SJCRH30 (cell line): ENCODE measurements at regions not wholly inside any gene's neighbourhood (a gene's known extent, or its start where the extent isn't known, plus 50 kb on each side); places are given as distances from the start of the nearest gene placed in this dataset.
"Not testable (repeated sequence)": the region's sequence is repeated elsewhere in the genome, so short reads cannot be mapped to it uniquely, and the experiment has no call there.

ENCODE experiments used
- DNase-seq, 2 experiments: peaks; one replicate each; pipeline ENCODE4 v3.0.0-alpha.2; 2015 to 2020
- H3K27ac ChIP-seq: fragments of 250-450 bp; sonication (Bioruptor Pico); 2 replicates; pipeline ENCODE4 v1.5.1; 2020; ENCODE audit warnings: mild to moderate bottlenecking, moderate library complexity
- H3K27me3 ChIP-seq: fragments of 250-450 bp; sonication (Bioruptor Pico); 2 replicates; pipeline ENCODE4 v1.5.1; 2020; ENCODE audit warnings: mild to moderate bottlenecking, moderate library complexity
- H3K36me3 ChIP-seq: fragments of 250-450 bp; sonication (Bioruptor Pico); 2 replicates; pipeline ENCODE4 v1.5.1; 2020; ENCODE audit warnings: mild to moderate bottlenecking, moderate library complexity
- H3K4me1 ChIP-seq: fragments of 250-450 bp; sonication (Bioruptor Pico); 2 replicates; pipeline ENCODE4 v1.5.1; 2020; ENCODE audit warnings: mild to moderate bottlenecking, moderate library complexity
- H3K4me3 ChIP-seq: fragments of 250-450 bp; sonication (Bioruptor Pico); 2 replicates; pipeline ENCODE4 v1.5.1; 2020; ENCODE audit warnings: mild to moderate bottlenecking, moderate library complexity
- H3K9me3 ChIP-seq: fragments of 250-450 bp; sonication (Bioruptor Pico); replicated peaks from 2 replicates; pipeline ENCODE4 v1.5.1; 2020; ENCODE audit warnings: mild to moderate bottlenecking, moderate library complexity

- not testable (repeated sequence) for DNase-seq, H3K27me3 ChIP-seq, H3K9me3 ChIP-seq, H3K4me3 ChIP-seq, H3K4me1 ChIP-seq, H3K36me3 ChIP-seq, H3K27ac ChIP-seq
These were observed 137.7 kb upstream of the NBPF26 start for GRCh38 chr1:120586053-120586452.

GRCh38 chr1:120588811-120589210 lies 134.9 kb upstream of the NBPF26 start:
- not testable (repeated sequence) for H3K9me3 ChIP-seq, DNase-seq, H3K4me3 ChIP-seq, H3K27me3 ChIP-seq, H3K27ac ChIP-seq, H3K4me1 ChIP-seq, H3K36me3 ChIP-seq

DNA sequence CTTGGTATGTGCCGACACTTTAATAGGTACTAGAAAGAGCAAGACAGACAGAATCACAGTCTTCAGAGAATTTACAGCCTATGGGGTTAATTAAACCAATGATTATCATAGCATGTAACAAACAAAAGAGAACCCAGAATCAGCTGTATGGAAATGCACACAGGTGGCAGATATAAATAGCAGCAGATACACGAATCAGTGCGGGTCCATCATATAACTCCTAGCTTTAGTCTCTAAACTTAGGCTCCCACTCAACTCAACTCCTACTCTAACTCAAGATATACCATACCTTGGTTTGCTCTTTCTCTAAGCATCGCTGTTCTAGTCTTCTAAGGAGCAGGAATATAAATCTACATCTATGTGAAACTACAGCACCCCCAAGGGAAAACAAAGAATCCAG lies 132.0 kb upstream of the NBPF26 start:
- not testable (repeated sequence) for H3K27me3 ChIP-seq, H3K27ac ChIP-seq, H3K4me1 ChIP-seq, H3K9me3 ChIP-seq, DNase-seq, H3K4me3 ChIP-seq, H3K36me3 ChIP-seq

DNA sequence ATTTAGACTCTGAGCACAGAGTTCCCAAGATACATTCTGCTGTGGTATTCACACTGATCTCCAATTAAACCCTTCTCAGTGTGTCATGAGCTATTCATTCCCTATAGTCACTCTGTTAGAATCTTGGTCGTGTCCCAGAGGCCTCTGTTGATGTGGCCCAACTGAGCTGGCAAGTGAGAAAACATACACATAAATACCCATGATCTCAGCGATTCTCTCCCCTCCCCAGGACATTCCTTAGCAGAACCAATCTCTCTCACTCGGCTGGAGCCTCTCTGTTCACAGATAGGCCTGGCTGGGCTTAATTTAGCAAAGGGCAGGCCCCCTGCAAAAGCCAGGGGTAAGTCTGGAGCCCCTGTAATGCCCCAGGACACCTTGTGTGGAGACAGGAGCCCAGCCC lies 130.8 kb upstream of the NBPF26 start:
- H3K36me3 ChIP-seq, DNase-seq, H3K4me3 ChIP-seq, H3K9me3 ChIP-seq, H3K27ac ChIP-seq, H3K4me1 ChIP-seq, H3K27me3 ChIP-seq: not testable (repeated sequence)

DNA sequence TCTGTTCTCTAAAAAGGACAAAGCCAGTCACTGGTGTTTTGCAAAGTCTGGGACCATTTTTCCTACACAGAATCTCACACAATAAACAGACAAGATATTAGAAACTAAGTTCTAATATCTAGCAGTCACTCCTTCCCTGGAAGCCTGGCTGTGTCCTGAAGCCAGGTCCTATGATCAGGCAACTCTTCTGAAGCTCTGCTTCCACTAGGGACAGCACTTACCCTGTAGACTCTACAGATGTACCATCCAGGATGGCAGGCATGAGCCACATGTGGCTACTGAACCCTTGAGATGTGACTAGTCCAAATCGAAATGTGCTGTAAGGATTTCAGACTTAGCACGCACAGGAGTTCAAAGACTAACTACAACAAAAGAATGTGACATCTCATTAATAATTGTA lies 130.1 kb upstream of the NBPF26 start:
- H3K27me3 ChIP-seq, H3K36me3 ChIP-seq, H3K4me3 ChIP-seq, H3K9me3 ChIP-seq, DNase-seq, H3K4me1 ChIP-seq, H3K27ac ChIP-seq: not testable (repeated sequence)

DNA sequence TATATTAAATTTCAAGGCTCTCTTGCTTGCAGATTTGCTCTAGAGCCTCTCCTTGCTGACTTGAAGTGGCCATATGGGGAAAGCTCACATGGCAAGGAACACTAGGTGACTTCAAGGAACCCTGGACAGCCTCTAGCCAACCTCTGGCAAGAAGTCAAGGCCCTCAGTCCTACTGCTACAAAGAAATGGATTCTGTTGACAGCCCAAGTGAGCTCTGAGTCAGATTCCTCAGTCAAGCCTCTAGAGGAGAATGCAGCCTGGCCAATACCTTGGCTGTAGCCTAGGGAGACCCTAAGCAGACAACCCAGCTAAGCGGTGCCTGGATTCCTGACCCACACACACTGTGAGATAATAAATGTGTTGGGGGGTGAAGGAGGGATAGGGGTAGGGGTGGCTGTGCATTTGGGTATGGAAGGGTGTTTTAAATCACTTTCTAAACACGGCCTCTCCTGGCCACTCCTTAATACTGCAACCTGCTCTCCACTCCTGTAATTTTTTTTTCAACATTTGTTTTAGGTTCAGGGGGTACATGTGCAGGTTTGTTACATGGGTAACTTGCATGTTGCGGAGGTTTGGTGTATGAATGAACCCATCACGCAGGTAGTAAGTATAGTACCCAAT lies 125.3 kb upstream of the NBPF26 start:
- not testable (repeated sequence) for H3K4me1 ChIP-seq, H3K27ac ChIP-seq, H3K4me3 ChIP-seq, H3K9me3 ChIP-seq, H3K27me3 ChIP-seq, H3K36me3 ChIP-seq, DNase-seq

DNA sequence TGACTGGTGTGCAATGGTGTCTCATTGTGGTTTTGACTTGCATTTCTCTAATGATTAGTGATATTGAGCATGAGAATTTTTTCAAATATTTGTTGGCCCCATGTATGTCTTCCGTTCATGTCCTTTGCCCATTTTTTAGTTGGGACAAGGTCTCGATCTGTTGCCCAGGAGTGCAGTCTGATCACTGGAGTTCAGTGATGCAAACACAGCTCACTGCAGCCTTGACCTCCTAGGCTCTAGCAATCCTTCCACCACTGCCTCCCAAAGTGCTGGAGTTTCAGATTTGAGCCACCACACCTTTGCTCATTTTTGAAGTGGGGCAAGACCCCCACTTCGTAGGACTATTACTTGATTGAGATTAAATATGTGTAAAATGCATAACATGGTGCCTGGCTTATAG lies 124.2 kb upstream of the NBPF26 start:
- not testable (repeated sequence) for H3K27me3 ChIP-seq, DNase-seq, H3K27ac ChIP-seq, H3K9me3 ChIP-seq, H3K36me3 ChIP-seq, H3K4me3 ChIP-seq, H3K4me1 ChIP-seq

GRCh38 chr1:120600442-120601041 lies 123.2 kb upstream of the NBPF26 start:
- not testable (repeated sequence) for H3K4me3 ChIP-seq, H3K9me3 ChIP-seq, H3K4me1 ChIP-seq, H3K27me3 ChIP-seq, DNase-seq, H3K27ac ChIP-seq, H3K36me3 ChIP-seq

- not testable (repeated sequence) for H3K4me3 ChIP-seq, DNase-seq, H3K4me1 ChIP-seq, H3K27me3 ChIP-seq, H3K9me3 ChIP-seq, H3K27ac ChIP-seq, H3K36me3 ChIP-seq
These were observed 115.9 kb upstream of the NBPF26 start for GRCh38 chr1:120607882-120608281.

GRCh38 chr1:120608314-120609014 lies 115.3 kb upstream of the NBPF26 start:
- not testable (repeated sequence) for H3K4me3 ChIP-seq, H3K9me3 ChIP-seq, H3K4me1 ChIP-seq, H3K36me3 ChIP-seq, H3K27me3 ChIP-seq, DNase-seq, H3K27ac ChIP-seq

- H3K27me3 ChIP-seq, H3K4me3 ChIP-seq, H3K36me3 ChIP-seq, H3K27ac ChIP-seq, H3K9me3 ChIP-seq, DNase-seq, H3K4me1 ChIP-seq: not testable (repeated sequence)
These were observed 114.7 kb upstream of the NBPF26 start for GRCh38 chr1:120609015-120609573.

- H3K4me3 ChIP-seq, DNase-seq, H3K27me3 ChIP-seq, H3K4me1 ChIP-seq, H3K36me3 ChIP-seq, H3K27ac ChIP-seq, H3K9me3 ChIP-seq: not testable (repeated sequence)
These were observed 113.9 kb upstream of the NBPF26 start for GRCh38 chr1:120609834-120610233.

DNA sequence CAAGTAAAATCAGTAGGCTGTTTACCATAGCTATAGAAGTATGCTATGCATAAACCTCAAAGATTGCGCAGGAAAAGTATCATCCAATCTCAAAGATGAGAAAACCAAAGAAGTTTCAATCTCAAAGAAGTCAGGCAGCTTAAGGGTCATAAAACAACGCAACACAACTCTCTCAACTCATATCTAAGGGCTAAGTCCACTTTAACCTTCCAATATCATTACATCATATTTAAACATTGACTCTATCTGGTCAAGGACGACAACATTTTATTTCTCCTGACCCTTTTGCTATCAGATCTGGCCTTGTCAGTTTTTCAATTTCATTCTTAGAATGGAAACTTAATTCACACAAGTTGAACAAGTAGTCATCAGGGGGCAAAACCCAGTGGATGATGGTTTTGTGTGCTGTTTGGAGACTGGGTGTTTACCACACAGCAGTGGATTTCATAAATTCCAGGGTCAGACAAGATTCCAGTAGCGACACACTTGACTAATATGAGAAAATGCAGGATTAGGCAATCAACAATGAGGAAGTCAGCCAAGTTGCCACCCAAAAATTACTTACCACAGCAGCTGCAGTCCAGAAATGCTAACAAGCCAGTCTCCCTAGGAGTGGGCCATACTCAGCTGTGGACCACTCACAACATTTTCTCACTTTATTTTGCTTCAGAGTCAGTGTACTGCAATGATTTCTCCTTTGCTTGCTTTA lies 108.7 kb upstream of the NBPF26 start:
- H3K4me1 ChIP-seq, H3K27me3 ChIP-seq, H3K4me3 ChIP-seq, H3K27ac ChIP-seq, DNase-seq, H3K9me3 ChIP-seq, H3K36me3 ChIP-seq: not testable (repeated sequence)

DNA sequence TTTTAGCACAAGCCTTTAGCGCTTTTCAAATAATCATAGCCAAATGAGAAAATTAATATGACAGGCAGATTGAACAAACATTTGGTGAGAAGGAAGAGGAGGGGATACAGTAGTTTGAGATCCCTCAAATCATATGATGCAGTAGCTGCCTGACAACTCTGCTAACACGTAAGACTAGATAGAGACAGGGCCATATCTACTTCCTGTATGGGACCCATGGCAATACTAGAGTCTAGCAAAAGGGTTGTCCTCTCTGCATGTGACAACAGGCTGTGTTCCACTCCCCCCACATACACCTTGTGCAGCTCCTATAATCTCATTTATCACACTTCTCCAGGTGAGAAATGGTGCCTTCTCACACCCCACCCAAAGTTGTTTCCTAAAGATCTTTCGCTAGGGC lies 106.3 kb upstream of the NBPF26 start:
- H3K27me3 ChIP-seq, H3K36me3 ChIP-seq, H3K4me1 ChIP-seq, H3K9me3 ChIP-seq, DNase-seq, H3K27ac ChIP-seq, H3K4me3 ChIP-seq: not testable (repeated sequence)
